Keratinocyte (primary cell): ENCODE measurements at regions not wholly inside any gene's neighbourhood (a gene's known extent, or its start where the extent isn't known, plus 50 kb on each side); places are given as distances from the start of the nearest gene placed in this dataset.

Source experiments
- EZH2 ChIP-seq: IDR thresholded peaks from one replicate; pipeline ENCODE4 v1.6.1; 2012; ENCODE audit warnings: inconsistent platforms, mild to moderate bottlenecking, low read length, moderate library complexity
- TF ChIP-seq, protein P1 (sequence below), 3 experiments: IDR thresholded peaks in 1 of 3; conservative IDR thresholded peaks in 1 of 3; optimal IDR thresholded peaks in 1 of 3; 2 replicates in 2 of 3; 3 replicates in 1 of 3; pipeline versions ENCODE3 to v1.5.1; 2011; ENCODE audit warnings: low read length in 3 of 3, mild to moderate bottlenecking in 3 of 3, moderate library complexity in 2 of 3, control low read depth in 1 of 3, inconsistent platforms in 1 of 3; ENCODE audit not compliant: insufficient read depth in 2 of 3; ENCODE audit errors: extremely low read depth in 1 of 3

DNA sequence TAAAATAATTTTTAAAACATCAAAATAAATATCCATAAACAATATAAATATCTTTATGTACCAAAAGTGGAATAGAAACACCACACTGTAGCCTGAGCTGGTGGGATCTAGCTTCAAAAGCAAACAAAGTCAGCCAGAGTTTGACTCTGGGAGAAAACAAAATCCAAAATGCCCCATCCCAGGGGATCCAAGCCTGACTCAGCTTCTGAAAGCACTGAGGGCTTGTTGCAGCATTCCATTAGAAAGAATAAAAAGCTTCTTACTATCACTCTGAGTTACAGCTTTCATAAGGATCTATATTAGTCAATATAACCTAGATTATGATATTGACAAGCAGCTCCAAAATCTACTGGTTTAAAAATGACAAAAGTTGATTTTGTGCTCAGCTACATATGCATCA, 149.7 kb upstream of the ANKRD50 start:
- TF ChIP-seq EZH2: no peak
- TF ChIP-seq, protein P1, sequence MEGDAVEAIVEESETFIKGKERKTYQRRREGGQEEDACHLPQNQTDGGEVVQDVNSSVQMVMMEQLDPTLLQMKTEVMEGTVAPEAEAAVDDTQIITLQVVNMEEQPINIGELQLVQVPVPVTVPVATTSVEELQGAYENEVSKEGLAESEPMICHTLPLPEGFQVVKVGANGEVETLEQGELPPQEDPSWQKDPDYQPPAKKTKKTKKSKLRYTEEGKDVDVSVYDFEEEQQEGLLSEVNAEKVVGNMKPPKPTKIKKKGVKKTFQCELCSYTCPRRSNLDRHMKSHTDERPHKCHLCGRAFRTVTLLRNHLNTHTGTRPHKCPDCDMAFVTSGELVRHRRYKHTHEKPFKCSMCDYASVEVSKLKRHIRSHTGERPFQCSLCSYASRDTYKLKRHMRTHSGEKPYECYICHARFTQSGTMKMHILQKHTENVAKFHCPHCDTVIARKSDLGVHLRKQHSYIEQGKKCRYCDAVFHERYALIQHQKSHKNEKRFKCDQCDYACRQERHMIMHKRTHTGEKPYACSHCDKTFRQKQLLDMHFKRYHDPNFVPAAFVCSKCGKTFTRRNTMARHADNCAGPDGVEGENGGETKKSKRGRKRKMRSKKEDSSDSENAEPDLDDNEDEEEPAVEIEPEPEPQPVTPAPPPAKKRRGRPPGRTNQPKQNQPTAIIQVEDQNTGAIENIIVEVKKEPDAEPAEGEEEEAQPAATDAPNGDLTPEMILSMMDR (optimal IDR thresholded peaks at IDR 0.05 in 1 of 3, IDR thresholded peaks at IDR 0.05 in 1 of 3, conservative IDR thresholded peaks at IDR 0.05 in 1 of 3; ENCODE audit: extremely low read depth in 1 of 3, insufficient read depth in 2 of 3, low read length in 3 of 3): no peak
